OCI-LY1 (cell line): ENCODE measurements at regions not wholly inside any gene's neighbourhood (a gene's known extent, or its start where the extent isn't known, plus 50 kb on each side); places are given as distances from the start of the nearest gene placed in this dataset.
A peak's percentile ranks its signal among the peaks of the same experiment; 100 is the strongest.

ENCODE experiments used
- H2AFZ ChIP-seq: fragments of 200-600 bp; sonication (generic), shearing (Covaris generic); 2 replicates; pipeline ENCODE4 v1.6.0; 2014; ENCODE audit warnings: antibody characterized with exemption, mild to moderate bottlenecking, low read length
- H3F3A ChIP-seq: fragments of 200-600 bp; sonication (generic), shearing (Covaris generic); 2 replicates; pipeline ENCODE4 v1.6.0; 2014; ENCODE audit warnings: mild to moderate bottlenecking, antibody characterized with exemption, low read length, moderate library complexity; ENCODE audit not compliant: insufficient read depth
- H3K27ac ChIP-seq: fragments of 200-600 bp; sonication (generic); 2 replicates; pipeline ENCODE4 v1.5.1; 2014; ENCODE audit warnings: low read length, mixed run types, mild to moderate bottlenecking, low read depth; ENCODE audit not compliant: poor library complexity, severe bottlenecking
- H3K27me3 ChIP-seq: fragments of 200-600 bp; sonication (generic); 2 replicates; pipeline ENCODE4 v1.6.0; 2014; ENCODE audit warnings: antibody characterized with exemption, mild to moderate bottlenecking, low read length, moderate library complexity; ENCODE audit not compliant: insufficient read depth
- H3K36me3 ChIP-seq: fragments of 200-600 bp; sonication (generic); 2 replicates; pipeline ENCODE4 v1.6.1; 2014; ENCODE audit warnings: mild to moderate bottlenecking, antibody characterized with exemption, low read length, moderate library complexity, mixed read lengths; ENCODE audit not compliant: insufficient read depth
- H3K4me1 ChIP-seq: fragments of 200-600 bp; sonication (generic); 2 replicates; pipeline ENCODE4 v1.5.1; 2014; ENCODE audit warnings: mild to moderate bottlenecking, low read length, moderate library complexity; ENCODE audit not compliant: insufficient read depth, severe bottlenecking
- H3K4me2 ChIP-seq: fragments of 200-600 bp; sonication (generic), shearing (Covaris generic); 2 replicates; pipeline ENCODE4 v1.6.1; 2014; ENCODE audit warnings: low read length
- H3K4me3 ChIP-seq: fragments of 200-600 bp; sonication (generic); 2 replicates; pipeline ENCODE4 v1.5.1; 2014; ENCODE audit warnings: low read length, low read depth, mild to moderate bottlenecking, mixed read lengths; ENCODE audit not compliant: poor library complexity, severe bottlenecking
- H3K79me2 ChIP-seq: fragments of 200-600 bp; shearing (Covaris generic); 2 replicates; pipeline ENCODE4 v1.6.1; 2016; ENCODE audit warnings: mixed run types, low read length, mixed read lengths; ENCODE audit not compliant: insufficient read depth
- H3K9ac ChIP-seq: fragments of 200-600 bp; sonication (generic), shearing (Covaris generic); 2 replicates; pipeline ENCODE4 v1.6.1; 2014; ENCODE audit warnings: mild to moderate bottlenecking, low read length, mixed read lengths
- H3K9me2 ChIP-seq: fragments of 200-600 bp; sonication (generic), shearing (Covaris generic); 2 replicates; pipeline ENCODE4 v1.6.1; 2014; ENCODE audit warnings: low read depth, mild to moderate bottlenecking, low read length, mixed read lengths
- H3K9me3 ChIP-seq: fragments of 200-600 bp; shearing (Covaris generic); 2 replicates; pipeline ENCODE4 v1.6.1; 2014; ENCODE audit warnings: low read length, mixed read lengths
- H4K20me1 ChIP-seq: fragments of 200-600 bp; sonication (generic), shearing (Covaris generic); 2 replicates; pipeline ENCODE4 v1.6.0; 2016; ENCODE audit warnings: mild to moderate bottlenecking, low read length; ENCODE audit not compliant: insufficient read depth
- EZH2 ChIP-seq: fragments of 200-600 bp; sonication (generic), shearing (Covaris generic); IDR thresholded peaks from 2 replicates; pipeline ENCODE4 v1.8.0; 2017; ENCODE audit warnings: borderline replicate concordance, mixed run types, mild to moderate bottlenecking, antibody characterized with exemption, low read length, moderate library complexity, mixed read lengths
- TF ChIP-seq, protein P1 (sequence below): fragments of 200-600 bp; sonication (generic), shearing (Covaris generic); IDR thresholded peaks from 2 replicates; pipeline ENCODE4 v1.5.1; 2017; ENCODE audit warnings: mild to moderate bottlenecking, antibody characterized with exemption, low read length, moderate library complexity, mixed read lengths

DNA sequence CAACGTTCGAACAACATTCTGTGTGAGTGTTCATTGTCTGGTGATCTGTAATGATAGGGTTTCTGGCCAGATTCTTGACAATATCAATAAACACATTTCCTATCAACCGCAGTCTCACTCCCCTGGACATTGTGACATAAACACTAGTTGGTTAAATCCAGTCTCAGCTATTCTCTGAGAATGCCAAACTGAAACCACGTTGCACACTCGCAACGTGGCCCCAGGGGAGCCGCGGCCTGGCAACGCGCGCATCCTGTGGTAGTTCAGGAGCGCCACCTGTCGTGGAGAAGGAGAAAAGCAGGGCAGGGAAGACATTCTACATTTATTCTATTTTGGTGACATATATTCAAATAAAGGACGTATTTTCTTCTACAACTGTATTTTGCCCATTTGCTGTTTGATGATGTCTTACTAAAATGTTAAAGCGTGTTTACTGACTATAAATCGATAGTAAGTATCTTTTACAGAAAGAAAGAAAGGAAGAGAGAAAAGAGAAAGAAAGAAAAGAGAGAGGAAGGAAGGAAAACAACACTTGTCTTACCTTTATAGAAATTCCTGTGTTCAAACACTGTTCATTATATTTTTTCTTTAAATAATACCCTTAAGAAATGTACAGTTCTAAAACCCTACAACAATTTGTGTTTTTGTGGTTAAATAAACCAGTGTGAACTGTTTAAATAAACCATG, 738.3 kb upstream of the FRG1 start:
- TF ChIP-seq, protein P1, sequence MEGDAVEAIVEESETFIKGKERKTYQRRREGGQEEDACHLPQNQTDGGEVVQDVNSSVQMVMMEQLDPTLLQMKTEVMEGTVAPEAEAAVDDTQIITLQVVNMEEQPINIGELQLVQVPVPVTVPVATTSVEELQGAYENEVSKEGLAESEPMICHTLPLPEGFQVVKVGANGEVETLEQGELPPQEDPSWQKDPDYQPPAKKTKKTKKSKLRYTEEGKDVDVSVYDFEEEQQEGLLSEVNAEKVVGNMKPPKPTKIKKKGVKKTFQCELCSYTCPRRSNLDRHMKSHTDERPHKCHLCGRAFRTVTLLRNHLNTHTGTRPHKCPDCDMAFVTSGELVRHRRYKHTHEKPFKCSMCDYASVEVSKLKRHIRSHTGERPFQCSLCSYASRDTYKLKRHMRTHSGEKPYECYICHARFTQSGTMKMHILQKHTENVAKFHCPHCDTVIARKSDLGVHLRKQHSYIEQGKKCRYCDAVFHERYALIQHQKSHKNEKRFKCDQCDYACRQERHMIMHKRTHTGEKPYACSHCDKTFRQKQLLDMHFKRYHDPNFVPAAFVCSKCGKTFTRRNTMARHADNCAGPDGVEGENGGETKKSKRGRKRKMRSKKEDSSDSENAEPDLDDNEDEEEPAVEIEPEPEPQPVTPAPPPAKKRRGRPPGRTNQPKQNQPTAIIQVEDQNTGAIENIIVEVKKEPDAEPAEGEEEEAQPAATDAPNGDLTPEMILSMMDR: peak; percentile 95
- TF ChIP-seq EZH2: no peak
- no peaks in the 10 kb centered on the region for H3K36me3 ChIP-seq
- no peaks in the 10 kb centered on the region for H4K20me1 ChIP-seq
- H3K4me2 ChIP-seq: peak overlapping the region; percentile 37; the same call in 1 of the 2 replicates
- no peaks in the 10 kb centered on the region for H3K9me3 ChIP-seq
- no peaks in the 10 kb centered on the region for H3K79me2 ChIP-seq
- H3K9ac ChIP-seq: no peak overlapping the region
- peaks cover 12% of the 10 kb centered on the region for H3K4me1 ChIP-seq
- no peak overlapping the region for H2AFZ ChIP-seq
- no peaks in the 10 kb centered on the region for H3F3A ChIP-seq
- H3K27ac ChIP-seq: no peak overlapping the region
- H3K9me2 ChIP-seq: no peaks in the 10 kb centered on the region
- H3K27me3 ChIP-seq: no peaks in the 10 kb centered on the region
- H3K4me3 ChIP-seq: no peak overlapping the region

DNA sequence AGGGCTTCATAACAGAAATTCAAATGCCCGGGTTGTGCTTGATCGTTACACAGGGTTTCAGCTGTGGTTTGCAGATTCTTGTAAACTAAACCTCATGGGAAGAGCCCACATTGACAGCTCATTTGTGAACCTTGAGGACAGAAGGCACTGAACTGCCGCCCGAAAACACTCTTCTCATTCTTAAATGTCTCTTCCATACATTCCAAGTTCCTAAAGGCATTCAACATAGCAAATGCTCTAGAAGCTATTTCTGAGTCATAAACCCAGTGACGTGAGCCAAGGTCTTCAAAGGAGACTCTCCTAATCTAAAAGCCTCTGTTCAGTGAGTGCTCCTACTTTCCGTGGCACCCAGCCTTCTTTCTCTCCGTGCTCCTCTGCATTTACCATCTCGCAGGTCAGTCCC, 737.8 kb upstream of the FRG1 start:
- H2AFZ ChIP-seq: no peak overlapping the region
- no peaks in the 10 kb centered on the region for H3K27me3 ChIP-seq
- H4K20me1 ChIP-seq: no peaks in the 10 kb centered on the region
- H3K4me2 ChIP-seq: no peak overlapping the region
- no peaks in the 10 kb centered on the region for H3K79me2 ChIP-seq
- no peaks in the 10 kb centered on the region for H3K36me3 ChIP-seq
- no peak for TF ChIP-seq EZH2
- TF ChIP-seq, protein P1: no peak
- no peaks in the 10 kb centered on the region for H3K9me2 ChIP-seq
- no peak overlapping the region for H3K27ac ChIP-seq
- H3K9ac ChIP-seq: no peak overlapping the region
- H3K4me1 ChIP-seq: peaks cover 12% of the 10 kb centered on the region
- no peaks in the 10 kb centered on the region for H3F3A ChIP-seq
- H3K4me3 ChIP-seq: no peak overlapping the region
- no peaks in the 10 kb centered on the region for H3K9me3 ChIP-seq

DNA sequence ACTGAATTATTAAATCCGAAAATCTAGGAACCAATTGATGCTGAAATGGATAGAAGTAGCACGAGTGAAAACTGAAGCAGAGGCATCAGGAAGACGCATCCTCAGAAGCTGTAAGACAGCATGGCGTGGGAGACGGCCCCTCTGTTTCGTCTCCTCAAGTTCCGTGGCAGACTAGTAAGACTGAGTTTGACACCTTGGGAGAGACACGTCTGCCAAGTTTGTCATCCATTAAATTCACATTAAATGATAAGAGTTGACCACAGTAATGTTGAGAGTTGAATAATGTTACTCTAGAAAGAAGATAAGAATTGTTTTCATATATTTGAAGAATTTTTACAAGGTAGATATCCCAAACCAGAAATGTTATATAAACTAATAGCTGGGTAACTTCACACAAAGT, 736.1 kb upstream of the FRG1 start:
- Histone ChIP-seq H3K9ac (no peak overlapping the region), H2AFZ (no peak overlapping the region), H3K4me2 (no peak overlapping the region), H3K27ac (no peak overlapping the region), H3K4me1 (peaks cover 12% of the 10 kb centered on the region), H3K9me3 (no peaks in the 10 kb centered on the region), H3K9me2 (no peaks in the 10 kb centered on the region), H3K36me3 (no peaks in the 10 kb centered on the region), H3K4me3 (no peak overlapping the region), H4K20me1 (no peaks in the 10 kb centered on the region), H3F3A (no peaks in the 10 kb centered on the region), H3K79me2 (no peaks in the 10 kb centered on the region), H3K27me3 (no peaks in the 10 kb centered on the region)
- TF ChIP-seq, protein P1: no peak
- TF ChIP-seq EZH2: no peak
